Gastrocnemius medialis (tissue), 4 donors: ENCODE measurements at regions not wholly inside any gene's neighbourhood (a gene's known extent, or its start where the extent isn't known, plus 50 kb on each side); places are given as distances from the start of the nearest gene placed in this dataset.

Source experiments
- ATAC-seq, 2 donors: fragments of 150-250 bp; one replicate each; pipeline ENCODE4 v1.9.1; 2016
- DNase-seq, 2 donors: peaks; one replicate each; pipeline ENCODE4 v3.0.0-alpha.2; 2019
- H3K27ac ChIP-seq, 4 donors: fragments of 200-600 bp; sonication (generic); 1 replicate in 1 of 4; 2 replicates in 3 of 4; pipeline ENCODE4 v1.5.1; 2016 to 2018; ENCODE audit warnings: mild to moderate bottlenecking in 2 of 4, moderate library complexity in 1 of 4
- H3K27me3 ChIP-seq, 3 donors: fragments of 200-600 bp; sonication (generic) in 2 of 3; 1 replicate in 1 of 3; 2 replicates in 2 of 3; pipeline versions ENCODE4 v1.5.1 to v1.6.0; 2016 to 2019; ENCODE audit warnings: mild to moderate bottlenecking in 1 of 3, moderate library complexity in 1 of 3
- H3K36me3 ChIP-seq, 2 donors: fragments of 200-600 bp; sonication (generic) in 1 of 2; one replicate each; pipeline ENCODE4 v1.5.1; 2017 to 2018
- H3K4me1 ChIP-seq, 2 donors: fragments of 200-600 bp; sonication (generic) in 1 of 2; one replicate each; pipeline ENCODE4 v1.5.1; 2016 to 2017; ENCODE audit warnings: mild to moderate bottlenecking in 2 of 2
- H3K4me3 ChIP-seq, 4 donors: fragments of 200-600 bp; sonication (generic) in 3 of 4; 1 replicate in 1 of 4; 2 replicates in 3 of 4; pipeline ENCODE4 v1.5.1; 2016 to 2019; ENCODE audit warnings: mild to moderate bottlenecking in 2 of 4
- H3K9me3 ChIP-seq, 3 donors: fragments of 200-600 bp; sonication (generic) in 2 of 3; 1 replicate in 1 of 3; 2 replicates in 2 of 3; pipeline ENCODE4 v1.5.1; 2016 to 2019
- CTCF ChIP-seq, 5 experiments: fragments of 450-650 bp in 3 of 5; fragments of 200-600 bp in 2 of 5; sonication (generic) in 2 of 5; IDR thresholded peaks in 4 of 5; conservative IDR thresholded peaks in 1 of 5; 1 replicate in 4 of 5; 2 replicates in 1 of 5; pipeline ENCODE4 v1.5.1; 2016 to 2019; ENCODE audit warnings: antibody characterized with exemption in 5 of 5, mild to moderate bottlenecking in 3 of 5, moderate library complexity in 3 of 5
- POLR2A ChIP-seq, 2 donors: fragments of 450-650 bp; IDR thresholded peaks; one replicate each; pipeline ENCODE4 v1.6.1; 2017; ENCODE audit warnings: antibody characterized with exemption in 2 of 2, mild to moderate bottlenecking in 2 of 2, moderate library complexity in 2 of 2
- in situ Hi-C, 4 donors: fragments of 200-750 bp; cut with MboI; loops; one replicate each; pipeline versions ENCODE4 v1.15.0 to v1.8.0; 2017; ENCODE audit warnings: low sequenced_read_pairs in 4 of 4
- intact Hi-C: fragments of 100-400 bp; cut with DNase I; formaldehyde crosslinking; loops from one replicate; pipeline ENCODE4 v1.15.1; 2023; ENCODE audit warnings: low total_unique reads

- intact Hi-C loops: no loop called here
- Histone ChIP-seq H3K36me3 (no peaks in the 10 kb centered on the region), H3K27ac (no peak overlapping the region), H3K27me3 (no peaks in the 10 kb centered on the region), H3K4me1 (no peaks in the 10 kb centered on the region), H3K4me3 (peak overlapping the region in 1 of 4 donors; percentile 22), H3K9me3 (no peaks in the 10 kb centered on the region)
- no peak for TF ChIP-seq CTCF (IDR thresholded peaks at IDR 0.05 in 4 of 5, conservative IDR thresholded peaks at IDR 0.05 in 1 of 5)
- no peak for TF ChIP-seq POLR2A (IDR thresholded peaks at IDR 0.05)
- ATAC-seq (no peak), DNase-seq (no peak)
- in situ Hi-C loops: no loop called here
These were observed 236.4 kb downstream of the UACA start for GRCh38 chr15:70526974-70527325.

GRCh38 chr15:70526221-70526973, 237.0 kb downstream of the UACA start:
- DNase-seq: no peak
- Histone ChIP-seq H3K27me3 (no peaks in the 10 kb centered on the region), H3K36me3 (no peaks in the 10 kb centered on the region), H3K4me1 (no peaks in the 10 kb centered on the region), H3K9me3 (no peaks in the 10 kb centered on the region), H3K27ac (no peak overlapping the region), H3K4me3 (peak overlapping the region in 1 of 4 donors; percentile 22)
- in situ Hi-C loops (no loop called here), intact Hi-C loops (no loop called here)
- no peak for ATAC-seq
- TF ChIP-seq POLR2A (IDR thresholded peaks at IDR 0.05): no peak
- no peak for TF ChIP-seq CTCF (IDR thresholded peaks at IDR 0.05 in 4 of 5, conservative IDR thresholded peaks at IDR 0.05 in 1 of 5)

GRCh38 chr15:70525551-70525950, 237.8 kb downstream of the UACA start:
- intact Hi-C loops (no loop called here), in situ Hi-C loops (no loop called here)
- Histone ChIP-seq H3K27ac (no peak overlapping the region), H3K36me3 (no peaks in the 10 kb centered on the region), H3K4me3 (no peak overlapping the region), H3K27me3 (no peaks in the 10 kb centered on the region), H3K9me3 (no peaks in the 10 kb centered on the region), H3K4me1 (no peaks in the 10 kb centered on the region)
- TF ChIP-seq POLR2A (IDR thresholded peaks at IDR 0.05) (no peak), CTCF (IDR thresholded peaks at IDR 0.05 in 4 of 5, conservative IDR thresholded peaks at IDR 0.05 in 1 of 5) (no peak)
- DNase-seq (no peak), ATAC-seq (no peak)

GRCh38 chr15:70524470-70524869, 238.9 kb downstream of the UACA start:
- ATAC-seq: no peak
- in situ Hi-C loops: no loop called here
- no peak for DNase-seq
- Histone ChIP-seq H3K4me3 (no peak overlapping the region), H3K27ac (no peak overlapping the region), H3K27me3 (no peaks in the 10 kb centered on the region), H3K9me3 (no peaks in the 10 kb centered on the region), H3K36me3 (no peaks in the 10 kb centered on the region), H3K4me1 (no peaks in the 10 kb centered on the region)
- TF ChIP-seq CTCF (IDR thresholded peaks at IDR 0.05 in 4 of 5, conservative IDR thresholded peaks at IDR 0.05 in 1 of 5) (no peak), POLR2A (IDR thresholded peaks at IDR 0.05) (no peak)
- intact Hi-C loops: no loop called here

- Histone ChIP-seq H3K4me1 (no peaks in the 10 kb centered on the region), H3K36me3 (no peaks in the 10 kb centered on the region), H3K27me3 (no peaks in the 10 kb centered on the region), H3K27ac (no peak overlapping the region), H3K9me3 (no peaks in the 10 kb centered on the region), H3K4me3 (no peak overlapping the region)
- in situ Hi-C loops: no loop called here
- no peak for ATAC-seq
- no peak for TF ChIP-seq POLR2A (IDR thresholded peaks at IDR 0.05)
- TF ChIP-seq CTCF (IDR thresholded peaks at IDR 0.05 in 4 of 5, conservative IDR thresholded peaks at IDR 0.05 in 1 of 5): no peak
- intact Hi-C loops: no loop called here
- no peak for DNase-seq
These were observed 239.7 kb downstream of the UACA start for GRCh38 chr15:70523616-70524015.
